Left renal cortex interstitium (tissue), 4 donors: ENCODE measurements at regions not wholly inside any gene's neighbourhood (a gene's known extent, or its start where the extent isn't known, plus 50 kb on each side); places are given as distances from the start of the nearest gene placed in this dataset.
"Not testable (repeated sequence)": the region's sequence is repeated elsewhere in the genome, so short reads cannot be mapped to it uniquely, and the experiment has no call there.

Experiments
- DNase-seq, 4 donors: peaks; one replicate each; pipeline ENCODE4 v3.0.0-alpha.2; 2013; ENCODE audit warnings: low read depth in 4 of 4, low spot score in 2 of 4, missing footprints in 1 of 4

GRCh38 chr7:81298951-81299666 lies 380.3 kb upstream of the SEMA3C start:
- no peak for DNase-seq

- DNase-seq = no peak
Measured at GRCh38 chr7:81297317-81297716, 378.5 kb upstream of the SEMA3C start.

- DNase-seq = no peak
Measured at GRCh38 chr7:81296726-81297125, 377.9 kb upstream of the SEMA3C start.

- no peak for DNase-seq
Measured at GRCh38 chr7:81294897-81295515, 376.2 kb upstream of the SEMA3C start.

- no peak for DNase-seq
Measured at GRCh38 chr7:81293806-81294205, 375.0 kb upstream of the SEMA3C start.

- not testable (repeated sequence) for DNase-seq
Measured at GRCh38 chr7:81286754-81287153, 367.9 kb upstream of the SEMA3C start.

- no peak for DNase-seq
Measured at GRCh38 chr7:81285142-81285871, 366.5 kb upstream of the SEMA3C start.

- DNase-seq = no peak
Measured at GRCh38 chr7:81284576-81284975, 365.7 kb upstream of the SEMA3C start.

GRCh38 chr7:81280531-81280930 lies 361.7 kb upstream of the SEMA3C start:
- no peak for DNase-seq

- DNase-seq = no peak
Measured at GRCh38 chr7:81277691-81278090, 358.8 kb upstream of the SEMA3C start.

GRCh38 chr7:81273601-81274397 lies 354.9 kb upstream of the SEMA3C start:
- no peak for DNase-seq

GRCh38 chr7:81272176-81272575 lies 353.3 kb upstream of the SEMA3C start:
- DNase-seq = no peak

GRCh38 chr7:81268551-81268950 lies 349.7 kb upstream of the SEMA3C start:
- no peak for DNase-seq

GRCh38 chr7:81267508-81267907 lies 348.7 kb upstream of the SEMA3C start:
- no peak for DNase-seq

GRCh38 chr7:81264116-81264515 lies 345.3 kb upstream of the SEMA3C start:
- DNase-seq = no peak

- DNase-seq = no peak
Measured at GRCh38 chr7:81260152-81260551, 341.3 kb upstream of the SEMA3C start.

- peak in 2 of 4 donors; percentile 2 to 4 for DNase-seq
Measured at GRCh38 chr7:81256991-81257390, 338.1 kb upstream of the SEMA3C start.

- DNase-seq = no peak
Measured at GRCh38 chr7:81248420-81248819, 329.6 kb upstream of the SEMA3C start.

GRCh38 chr7:81247364-81247763 lies 328.5 kb upstream of the SEMA3C start:
- DNase-seq = not testable (repeated sequence)

GRCh38 chr7:81245353-81245752 lies 326.5 kb upstream of the SEMA3C start:
- no peak for DNase-seq

GRCh38 chr7:81244224-81244623 lies 325.4 kb upstream of the SEMA3C start:
- DNase-seq = no peak
